ENCODE measurements at regions not wholly inside any gene's neighbourhood (a gene's known extent, or its start where the extent isn't known, plus 50 kb on each side); places are given as distances from the start of the nearest gene placed in this dataset.

DNA sequence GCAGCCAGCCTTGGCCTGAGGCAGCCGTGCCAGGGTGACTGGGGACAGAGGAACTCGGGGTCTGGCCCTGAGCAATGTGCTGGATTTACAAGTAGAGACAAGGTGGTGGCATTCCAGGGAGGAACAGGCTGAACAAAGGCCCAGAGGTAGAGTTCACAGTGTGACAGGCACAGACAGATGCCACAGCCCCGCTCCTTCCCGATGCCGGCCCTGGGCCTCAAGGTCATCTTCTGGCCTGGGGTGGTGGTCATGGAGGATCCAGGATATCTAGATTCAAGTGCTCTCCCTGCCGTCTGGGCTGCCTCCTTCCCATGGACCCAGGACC is 68.9 kb upstream of the COL13A1 start:
- DNase-seq (ENCODE audit: low read depth), result no peak
- no peak overlapping the region for H3K4me3 ChIP-seq (ENCODE audit: low read depth, low read length)
- TF ChIP-seq, protein P1, sequence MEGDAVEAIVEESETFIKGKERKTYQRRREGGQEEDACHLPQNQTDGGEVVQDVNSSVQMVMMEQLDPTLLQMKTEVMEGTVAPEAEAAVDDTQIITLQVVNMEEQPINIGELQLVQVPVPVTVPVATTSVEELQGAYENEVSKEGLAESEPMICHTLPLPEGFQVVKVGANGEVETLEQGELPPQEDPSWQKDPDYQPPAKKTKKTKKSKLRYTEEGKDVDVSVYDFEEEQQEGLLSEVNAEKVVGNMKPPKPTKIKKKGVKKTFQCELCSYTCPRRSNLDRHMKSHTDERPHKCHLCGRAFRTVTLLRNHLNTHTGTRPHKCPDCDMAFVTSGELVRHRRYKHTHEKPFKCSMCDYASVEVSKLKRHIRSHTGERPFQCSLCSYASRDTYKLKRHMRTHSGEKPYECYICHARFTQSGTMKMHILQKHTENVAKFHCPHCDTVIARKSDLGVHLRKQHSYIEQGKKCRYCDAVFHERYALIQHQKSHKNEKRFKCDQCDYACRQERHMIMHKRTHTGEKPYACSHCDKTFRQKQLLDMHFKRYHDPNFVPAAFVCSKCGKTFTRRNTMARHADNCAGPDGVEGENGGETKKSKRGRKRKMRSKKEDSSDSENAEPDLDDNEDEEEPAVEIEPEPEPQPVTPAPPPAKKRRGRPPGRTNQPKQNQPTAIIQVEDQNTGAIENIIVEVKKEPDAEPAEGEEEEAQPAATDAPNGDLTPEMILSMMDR (IDR thresholded peaks at IDR 0.05; ENCODE audit: insufficient read depth, low read depth, low read length), result no peak

DNA sequence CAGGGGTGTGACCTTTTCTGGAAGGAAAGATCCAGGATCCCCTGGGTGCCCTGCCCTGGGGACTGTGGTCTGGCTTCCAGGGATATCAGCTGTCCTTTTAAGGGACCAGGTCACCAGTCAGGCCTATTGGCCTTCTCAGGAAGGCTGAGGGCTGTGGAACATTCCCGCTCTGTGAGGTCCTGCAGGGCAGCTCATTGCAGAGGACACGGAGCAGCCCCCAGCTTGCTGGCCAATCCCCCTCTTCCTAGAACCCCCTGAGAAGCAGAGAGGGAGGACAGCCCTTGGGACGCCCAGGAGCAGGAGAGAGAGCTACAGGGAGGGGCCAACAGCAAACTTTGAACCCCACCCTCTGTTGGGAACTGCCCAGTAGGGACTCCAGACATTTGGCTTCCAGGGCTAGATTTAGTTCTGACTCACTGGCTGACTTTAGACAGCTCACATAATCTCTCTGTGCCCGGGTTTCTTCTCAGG is 67.9 kb upstream of the COL13A1 start:
- DNase-seq (ENCODE audit: low read depth), result peak; percentile 74
- TF ChIP-seq, protein P1 (IDR thresholded peaks at IDR 0.05; ENCODE audit: insufficient read depth, low read depth, low read length), result no peak
- no peak overlapping the region for H3K4me3 ChIP-seq (ENCODE audit: low read depth, low read length)

DNA sequence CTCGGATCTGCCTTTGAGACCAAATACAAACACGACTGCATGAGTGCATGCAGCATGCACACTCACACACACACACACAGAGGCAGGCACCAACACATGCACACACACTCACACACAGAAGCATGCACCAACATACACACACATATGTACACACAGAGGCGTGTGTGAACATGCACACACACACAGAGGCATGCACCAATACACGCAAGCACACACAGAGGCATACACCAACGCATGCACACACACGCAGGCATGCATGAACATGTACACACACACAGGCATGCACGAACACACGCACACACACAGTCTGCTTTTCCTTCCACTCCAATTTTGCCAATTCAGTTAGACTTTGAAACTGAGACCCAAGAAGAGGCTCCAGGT is 67.3 kb upstream of the COL13A1 start:
- TF ChIP-seq, protein P1 (IDR thresholded peaks at IDR 0.05; ENCODE audit: insufficient read depth, low read depth, low read length), result no peak
- DNase-seq (ENCODE audit: low read depth), result no peak
- H3K4me3 ChIP-seq (ENCODE audit: low read depth, low read length), result no peak overlapping the region

- TF ChIP-seq, protein P1 (IDR thresholded peaks at IDR 0.05; ENCODE audit: insufficient read depth, low read depth, low read length), result no peak
- DNase-seq (ENCODE audit: low read depth), result peak; percentile 69
- H3K4me3 ChIP-seq (ENCODE audit: low read depth, low read length), result no peak overlapping the region
Measured at GRCh38 chr10:69734797-69735468, 66.8 kb upstream of the COL13A1 start.

- TF ChIP-seq, protein P1 (IDR thresholded peaks at IDR 0.05; ENCODE audit: insufficient read depth, low read depth, low read length), result no peak
- DNase-seq (ENCODE audit: low read depth), result no peak
Measured at GRCh38 chr10:69736886-69737641, 64.6 kb upstream of the COL13A1 start.

GRCh38 chr10:69738071-69738470 is 63.6 kb upstream of the COL13A1 start:
- H3K4me3 ChIP-seq (ENCODE audit: low read depth, low read length), result no peak overlapping the region
- TF ChIP-seq, protein P1 (IDR thresholded peaks at IDR 0.05; ENCODE audit: insufficient read depth, low read depth, low read length), result no peak
- no peak for DNase-seq (ENCODE audit: low read depth)

More at GRCh38 chr10:69736886-69737641, 64.6 kb upstream of the COL13A1 start:
- H3K4me3 ChIP-seq (ENCODE audit: low read depth, low read length), result no peak overlapping the region
